ENCODE measurements at regions not wholly inside any gene's neighbourhood (a gene's known extent, or its start where the extent isn't known, plus 50 kb on each side); places are given as distances from the start of the nearest gene placed in this dataset.
A peak's percentile ranks its signal among the peaks of the same experiment; 100 is the strongest.

- DNase-seq, result no peak
Observed at GRCh38 chr1:63046539-63046938, 262.6 kb downstream of the ATG4C start.

- no peak for DNase-seq
Observed at GRCh38 chr1:63049135-63049534, 265.2 kb downstream of the ATG4C start.

- DNase-seq, result no peak
Observed at GRCh38 chr1:63051356-63051755, 267.4 kb downstream of the ATG4C start.

- no peak for DNase-seq
Observed at GRCh38 chr1:63051886-63052285, 268.0 kb downstream of the ATG4C start.

- DNase-seq, result no peak
Observed at GRCh38 chr1:63054184-63054583, 268.2 kb upstream of the FOXD3 start.

- no peak for DNase-seq
Observed at GRCh38 chr1:63063367-63063766, 259.0 kb upstream of the FOXD3 start.

- no peak for DNase-seq
Observed at GRCh38 chr1:63064135-63064534, 258.2 kb upstream of the FOXD3 start.

- no peak for DNase-seq
Observed at GRCh38 chr1:63068626-63069025, 253.7 kb upstream of the FOXD3 start.

- DNase-seq, result no peak
Observed at GRCh38 chr1:63069214-63069613, 253.2 kb upstream of the FOXD3 start.

GRCh38 chr1:63073309-63074306 is 248.8 kb upstream of the FOXD3 start:
- DNase-seq, result no peak

GRCh38 chr1:63074321-63074720 is 248.0 kb upstream of the FOXD3 start:
- DNase-seq, result no peak

- no peak for DNase-seq
Observed at GRCh38 chr1:63082766-63083165, 239.6 kb upstream of the FOXD3 start.

GRCh38 chr1:63087966-63088365 is 234.4 kb upstream of the FOXD3 start:
- peak; percentile 11 for DNase-seq

- DNase-seq, result no peak
Observed at GRCh38 chr1:63099188-63099587, 223.2 kb upstream of the FOXD3 start.

- DNase-seq, result no peak
Observed at GRCh38 chr1:63101336-63101735, 221.0 kb upstream of the FOXD3 start.

- no peak for DNase-seq
Observed at GRCh38 chr1:63103682-63104081, 218.7 kb upstream of the FOXD3 start.

GRCh38 chr1:63107066-63107465 is 215.3 kb upstream of the FOXD3 start:
- no peak for DNase-seq

- no peak for DNase-seq
Observed at GRCh38 chr1:63108206-63108605, 214.2 kb upstream of the FOXD3 start.

- no peak for DNase-seq
Observed at GRCh38 chr1:63112155-63112900, 210.0 kb upstream of the FOXD3 start.

- DNase-seq, result no peak
Observed at GRCh38 chr1:63115527-63115926, 206.8 kb upstream of the FOXD3 start.

- DNase-seq, result no peak
Observed at GRCh38 chr1:63116016-63116415, 206.4 kb upstream of the FOXD3 start.

- DNase-seq, result no peak
Observed at GRCh38 chr1:63119575-63120155, 202.7 kb upstream of the FOXD3 start.

- no peak for DNase-seq
Observed at GRCh38 chr1:63122079-63122478, 200.3 kb upstream of the FOXD3 start.

Data from DMS153 (cell line).